ENCODE measurements at regions not wholly inside any gene's neighbourhood (a gene's known extent, or its start where the extent isn't known, plus 50 kb on each side); places are given as distances from the start of the nearest gene placed in this dataset.

DNA sequence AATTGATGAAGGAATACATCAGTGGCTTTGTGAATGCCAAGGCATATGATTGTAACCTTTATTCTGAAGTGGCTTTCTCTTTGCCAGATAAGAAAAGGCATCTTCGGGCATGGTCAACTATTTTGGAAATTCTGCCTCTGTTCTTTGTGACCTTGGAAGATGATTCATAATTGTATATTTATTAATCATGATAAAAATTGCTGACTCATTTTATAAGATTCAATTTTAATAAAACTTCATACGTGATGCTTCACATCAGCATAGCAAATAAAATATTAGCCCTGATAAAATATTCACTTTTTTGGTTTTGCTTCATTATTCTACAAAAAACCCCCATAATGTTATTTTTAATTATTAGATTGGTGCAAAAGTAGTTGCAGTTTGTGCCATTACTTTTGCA, 200.5 kb downstream of the MACC1 start:
- Histone ChIP-seq H3K4me1 (ENCODE audit: control insufficient read depth in 2 of 2, insufficient read depth in 2 of 2, low read length in 2 of 2) (peaks cover 20 to 21% of the 10 kb centered on the region in 2 donors), H3K27ac (ENCODE audit: low read length in 2 of 2) (no peak overlapping the region), H3K79me2 (ENCODE audit: control insufficient read depth, insufficient read depth, low read length) (no peaks in the 10 kb centered on the region), H3K36me3 (replicated peaks in 1 of 2; ENCODE audit: control extremely low read depth in 1 of 2, control insufficient read depth in 1 of 2, extremely low read depth in 1 of 2, insufficient read depth in 2 of 2, low read length in 1 of 2) (no peaks in the 10 kb centered on the region), H3K27me3 (replicated peaks in 1 of 4; ENCODE audit: control extremely low read depth in 1 of 4, control insufficient read depth in 3 of 4, insufficient read depth in 4 of 4, low read length in 3 of 4) (no peaks in the 10 kb centered on the region), H3K4me2 (replicated peaks; ENCODE audit: low read depth, low read length, poor library complexity, severe bottlenecking) (no peak overlapping the region), H4K20me1 (ENCODE audit: control insufficient read depth, insufficient read depth, low read length, poor library complexity, severe bottlenecking) (no peaks in the 10 kb centered on the region), H3K4me3 (ENCODE audit: control extremely low read depth in 1 of 5, extremely low read depth in 1 of 5, insufficient read depth in 1 of 5, low read depth in 2 of 5, low read length in 4 of 5) (no peak overlapping the region), H3K9ac (ENCODE audit: low read length) (no peak overlapping the region), H2AFZ (ENCODE audit: insufficient read depth, low read depth, low read length, poor library complexity, severe bottlenecking) (no peak overlapping the region), H3K9me3 (ENCODE audit: control extremely low read depth in 1 of 3, control insufficient read depth in 2 of 3, insufficient read depth in 1 of 3, low read length in 2 of 3) (no peaks in the 10 kb centered on the region)
- TF ChIP-seq EZH2 (IDR thresholded peaks at IDR 0.05; ENCODE audit: borderline replicate concordance, insufficient read depth, low read depth, low read length, poor library complexity, severe bottlenecking) = no peak
- TF ChIP-seq, protein P1, sequence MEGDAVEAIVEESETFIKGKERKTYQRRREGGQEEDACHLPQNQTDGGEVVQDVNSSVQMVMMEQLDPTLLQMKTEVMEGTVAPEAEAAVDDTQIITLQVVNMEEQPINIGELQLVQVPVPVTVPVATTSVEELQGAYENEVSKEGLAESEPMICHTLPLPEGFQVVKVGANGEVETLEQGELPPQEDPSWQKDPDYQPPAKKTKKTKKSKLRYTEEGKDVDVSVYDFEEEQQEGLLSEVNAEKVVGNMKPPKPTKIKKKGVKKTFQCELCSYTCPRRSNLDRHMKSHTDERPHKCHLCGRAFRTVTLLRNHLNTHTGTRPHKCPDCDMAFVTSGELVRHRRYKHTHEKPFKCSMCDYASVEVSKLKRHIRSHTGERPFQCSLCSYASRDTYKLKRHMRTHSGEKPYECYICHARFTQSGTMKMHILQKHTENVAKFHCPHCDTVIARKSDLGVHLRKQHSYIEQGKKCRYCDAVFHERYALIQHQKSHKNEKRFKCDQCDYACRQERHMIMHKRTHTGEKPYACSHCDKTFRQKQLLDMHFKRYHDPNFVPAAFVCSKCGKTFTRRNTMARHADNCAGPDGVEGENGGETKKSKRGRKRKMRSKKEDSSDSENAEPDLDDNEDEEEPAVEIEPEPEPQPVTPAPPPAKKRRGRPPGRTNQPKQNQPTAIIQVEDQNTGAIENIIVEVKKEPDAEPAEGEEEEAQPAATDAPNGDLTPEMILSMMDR (IDR thresholded peaks at IDR 0.05) = no peak
- no peak overlapping the region for H3K27ac Mint-ChIP-seq
- WGBS (ENCODE audit: insufficient coverage) = no CpG with 5 or more reads among the region's 2 CpGs
- no peaks in the 10 kb centered on the region for H3K9me3 Mint-ChIP-seq (ENCODE audit: insufficient read depth)
- H3K27me3 Mint-ChIP-seq = no peaks in the 10 kb centered on the region
- DNase-seq = no peak
- ChIA-PET POLR2A (no interaction called here), CTCF (no interaction called here)
- no peak overlapping the region for H3K4me3 Mint-ChIP-seq
- H3K4me1 Mint-ChIP-seq = peaks cover 32% of the 10 kb centered on the region
- intact Hi-C loops (cut with micrococcal nuclease) = loop anchor here (10.0 kb wide), 1 partner anchor 198 kb away; the partner anchor contains the start of gene MACC1
- ATAC-seq (ENCODE audit: low read depth) = no peak

DNA sequence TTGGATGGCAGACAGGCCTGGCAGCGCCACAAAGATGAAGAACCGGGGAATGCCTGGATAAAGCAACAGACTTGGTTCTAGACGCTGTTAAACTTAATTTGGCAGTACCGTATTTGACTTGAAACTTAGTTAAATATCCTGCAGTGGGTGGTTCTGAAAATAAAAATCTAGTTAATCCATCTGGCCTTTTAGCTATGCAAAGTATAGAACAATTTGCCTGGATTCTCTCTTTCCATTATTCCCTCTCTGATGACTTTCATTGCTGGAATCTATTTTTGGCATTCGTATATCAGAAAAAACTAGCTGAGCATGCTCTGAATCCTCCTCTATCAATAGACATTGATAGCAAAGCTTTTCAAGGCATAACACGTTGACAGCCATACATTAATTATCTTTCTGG, 203.6 kb downstream of the MACC1 start:
- no peaks in the 10 kb centered on the region for H3K36me3 ChIP-seq (replicated peaks in 1 of 2; ENCODE audit: control extremely low read depth in 1 of 2, control insufficient read depth in 1 of 2, extremely low read depth in 1 of 2, insufficient read depth in 2 of 2, low read length in 1 of 2)
- H3K9me3 Mint-ChIP-seq (ENCODE audit: insufficient read depth) = no peaks in the 10 kb centered on the region
- no peak for DNase-seq
- ATAC-seq (ENCODE audit: low read depth) = no peak
- no peak overlapping the region for H3K9ac ChIP-seq (ENCODE audit: low read length)
- ChIA-PET POLR2A (no interaction called here), CTCF (no interaction called here)
- H3K27ac ChIP-seq (ENCODE audit: low read length in 2 of 2) = no peak overlapping the region
- H2AFZ ChIP-seq (ENCODE audit: insufficient read depth, low read depth, low read length, poor library complexity, severe bottlenecking) = no peak overlapping the region
- H3K27me3 Mint-ChIP-seq = no peaks in the 10 kb centered on the region
- 91% methylated on average over 3 of the region's 6 CpGs for WGBS (ENCODE audit: insufficient coverage)
- H3K9me3 ChIP-seq (ENCODE audit: control extremely low read depth in 1 of 3, control insufficient read depth in 2 of 3, insufficient read depth in 1 of 3, low read length in 2 of 3) = no peaks in the 10 kb centered on the region
- peaks cover 11% of the 10 kb centered on the region for H3K4me1 Mint-ChIP-seq
- no peak overlapping the region for H3K27ac Mint-ChIP-seq
- intact Hi-C loops (cut with micrococcal nuclease) = loop anchor here (10.0 kb wide), 1 partner anchor 201 kb away; the partner anchor contains the start of gene MACC1
- H4K20me1 ChIP-seq (ENCODE audit: control insufficient read depth, insufficient read depth, low read length, poor library complexity, severe bottlenecking) = no peaks in the 10 kb centered on the region
- H3K79me2 ChIP-seq (ENCODE audit: control insufficient read depth, insufficient read depth, low read length) = no peaks in the 10 kb centered on the region
- no peak overlapping the region for H3K4me3 ChIP-seq (ENCODE audit: control extremely low read depth in 1 of 5, extremely low read depth in 1 of 5, insufficient read depth in 1 of 5, low read depth in 2 of 5, low read length in 4 of 5)
- TF ChIP-seq, protein P1 (IDR thresholded peaks at IDR 0.05) = no peak
- no peak for TF ChIP-seq EZH2 (IDR thresholded peaks at IDR 0.05; ENCODE audit: borderline replicate concordance, insufficient read depth, low read depth, low read length, poor library complexity, severe bottlenecking)
- H3K4me2 ChIP-seq (replicated peaks; ENCODE audit: low read depth, low read length, poor library complexity, severe bottlenecking) = peak overlapping the region; percentile 26
- no peaks in the 10 kb centered on the region for H3K27me3 ChIP-seq (replicated peaks in 1 of 4; ENCODE audit: control extremely low read depth in 1 of 4, control insufficient read depth in 3 of 4, insufficient read depth in 4 of 4, low read length in 3 of 4)
- peak overlapping the region; percentile 46 for H3K4me3 Mint-ChIP-seq
- peaks cover 5 to 6% of the 10 kb centered on the region in 2 donors for H3K4me1 ChIP-seq (ENCODE audit: control insufficient read depth in 2 of 2, insufficient read depth in 2 of 2, low read length in 2 of 2)
